ENCODE measurements at regions not wholly inside any gene's neighbourhood (a gene's known extent, or its start where the extent isn't known, plus 50 kb on each side); places are given as distances from the start of the nearest gene placed in this dataset.
A peak's percentile ranks its signal among the peaks of the same experiment; 100 is the strongest.

GRCh38 chr12:127287256-127287655, 979.7 kb upstream of the TMEM132C start:
- TF ChIP-seq CTCF (IDR thresholded peaks at IDR 0.05; ENCODE audit: insufficient read depth, low read length): no peak
- no peak overlapping the region for H3K4me3 ChIP-seq (ENCODE audit: low read depth, low read length)
- DNase-seq (ENCODE audit: low read depth): no peak

GRCh38 chr12:127290251-127290650, 976.7 kb upstream of the TMEM132C start:
- no peak for DNase-seq (ENCODE audit: low read depth)
- H3K4me3 ChIP-seq (ENCODE audit: low read depth, low read length): no peak overlapping the region
- no peak for TF ChIP-seq CTCF (IDR thresholded peaks at IDR 0.05; ENCODE audit: insufficient read depth, low read length)

GRCh38 chr12:127292736-127293135, 974.2 kb upstream of the TMEM132C start:
- TF ChIP-seq CTCF (IDR thresholded peaks at IDR 0.05; ENCODE audit: insufficient read depth, low read length): no peak
- H3K4me3 ChIP-seq (ENCODE audit: low read depth, low read length): no peak overlapping the region
- no peak for DNase-seq (ENCODE audit: low read depth)

GRCh38 chr12:127293507-127294310, 973.3 kb upstream of the TMEM132C start:
- TF ChIP-seq CTCF (IDR thresholded peaks at IDR 0.05; ENCODE audit: insufficient read depth, low read length): peak; percentile 90
- no peak overlapping the region for H3K4me3 ChIP-seq (ENCODE audit: low read depth, low read length)
- peak; percentile 66 for DNase-seq (ENCODE audit: low read depth)

- TF ChIP-seq CTCF (IDR thresholded peaks at IDR 0.05; ENCODE audit: insufficient read depth, low read length): no peak
- no peak for DNase-seq (ENCODE audit: low read depth)
- no peak overlapping the region for H3K4me3 ChIP-seq (ENCODE audit: low read depth, low read length)
Measured at GRCh38 chr12:127294651-127295210, 972.2 kb upstream of the TMEM132C start.

GRCh38 chr12:127295630-127296029, 971.3 kb upstream of the TMEM132C start:
- no peak for TF ChIP-seq CTCF (IDR thresholded peaks at IDR 0.05; ENCODE audit: insufficient read depth, low read length)
- DNase-seq (ENCODE audit: low read depth): no peak
- no peak overlapping the region for H3K4me3 ChIP-seq (ENCODE audit: low read depth, low read length)

Measured in fibroblast of the aortic adventitia (primary cell).